WTC11 (cell line): ENCODE measurements at regions not wholly inside any gene's neighbourhood (a gene's known extent, or its start where the extent isn't known, plus 50 kb on each side); places are given as distances from the start of the nearest gene placed in this dataset.

ENCODE experiments used
- CREM ChIP-seq: sonication (generic); formaldehyde crosslinking; IDR thresholded peaks from 2 replicates; pipeline ENCODE4 v1.8.1; 2022; ENCODE audit warnings: mild to moderate bottlenecking, missing genetic modification reagents, moderate library complexity
- ELF4 ChIP-seq: sonication (generic); formaldehyde crosslinking; IDR thresholded peaks from 2 replicates; pipeline ENCODE4 v1.8.1; 2022; ENCODE audit warnings: low read depth, mild to moderate bottlenecking, moderate library complexity, missing genetic modification reagents
- GTF2I ChIP-seq: fragments of 250-450 bp; sonication (Bioruptor Pico); conservative IDR thresholded peaks from 2 replicates; pipeline ENCODE4 v1.4.0; 2021; ENCODE audit warnings: mild to moderate bottlenecking
- KAT7 ChIP-seq: sonication (generic); formaldehyde crosslinking; IDR thresholded peaks from 2 replicates; pipeline ENCODE4 v1.8.1; 2023; ENCODE audit warnings: missing genetic modification reagents, mild to moderate bottlenecking, borderline replicate concordance
- NR1H2 ChIP-seq: sonication (generic); formaldehyde crosslinking; IDR thresholded peaks from 2 replicates; pipeline ENCODE4 v1.9.0; 2021; ENCODE audit warnings: mild to moderate bottlenecking, moderate library complexity, missing genetic modification reagents
- SP1 ChIP-seq: sonication (generic); formaldehyde crosslinking; conservative IDR thresholded peaks from 2 replicates; pipeline ENCODE4 v1.8.1; 2022; ENCODE audit warnings: missing genetic modification reagents
- TEAD4 ChIP-seq: sonication (generic); formaldehyde crosslinking; IDR thresholded peaks from 2 replicates; pipeline ENCODE4 v1.8.0; 2022; ENCODE audit warnings: mild to moderate bottlenecking, missing genetic modification reagents
- TP53 ChIP-seq: sonication (generic); formaldehyde crosslinking; IDR thresholded peaks from 2 replicates; pipeline ENCODE4 v1.8.1; 2023; ENCODE audit warnings: mild to moderate bottlenecking, missing genetic modification reagents
- TF ChIP-seq, protein P1 (sequence below): fragments of 200-600 bp; IDR thresholded peaks from 2 replicates; pipeline ENCODE4 v1.8.0; 2022; ENCODE audit warnings: antibody characterized with exemption
- TF ChIP-seq, protein P2 (sequence below): sonication (generic); formaldehyde crosslinking; IDR thresholded peaks from 2 replicates; pipeline ENCODE4 v1.8.1; 2023; ENCODE audit warnings: mild to moderate bottlenecking, missing genetic modification reagents, moderate library complexity
- TF ChIP-seq, protein P3 (sequence below): sonication (generic); formaldehyde crosslinking; IDR thresholded peaks from 2 replicates; pipeline ENCODE4 v1.8.1; 2022; ENCODE audit warnings: mild to moderate bottlenecking, moderate library complexity, missing genetic modification reagents
- TF ChIP-seq, protein P4 (sequence below): sonication (generic); formaldehyde crosslinking; IDR thresholded peaks from 2 replicates; pipeline ENCODE4 v1.8.0; 2023; ENCODE audit warnings: missing genetic modification reagents
- TF ChIP-seq, protein P5 (sequence below): sonication (generic); formaldehyde crosslinking; IDR thresholded peaks from 2 replicates; pipeline ENCODE4 v1.8.1; 2022; ENCODE audit warnings: low read depth, mild to moderate bottlenecking, moderate library complexity, missing genetic modification reagents, borderline replicate concordance
- TF ChIP-seq, protein P6 (sequence below): sonication (generic); formaldehyde crosslinking; conservative IDR thresholded peaks from 2 replicates; pipeline ENCODE4 v1.8.1; 2022; ENCODE audit warnings: mild to moderate bottlenecking, missing genetic modification reagents

DNA sequence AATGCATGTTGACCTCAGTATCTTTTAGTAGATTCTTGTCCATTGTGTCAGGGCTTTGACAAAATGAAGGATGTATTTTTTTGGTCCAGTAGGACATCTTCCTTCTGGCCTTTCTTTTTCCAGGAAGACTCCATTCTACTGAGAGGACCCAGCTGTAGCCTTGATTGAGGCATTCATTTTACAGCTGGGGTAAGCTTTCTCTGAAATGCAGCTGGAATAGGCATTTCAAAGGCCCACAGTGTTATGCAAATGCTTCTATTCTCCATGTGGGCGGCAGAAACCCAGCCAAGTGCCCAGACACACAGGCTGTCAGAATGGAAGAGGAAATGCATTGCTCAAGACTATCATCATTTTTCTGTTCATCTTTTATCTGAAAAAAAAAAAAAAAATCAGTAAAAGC lies 629.0 kb upstream of the CDH8 start:
- TF ChIP-seq SP1 (no peak), CREM (CRISPR knock-in tag) (no peak), ELF4 (CRISPR knock-in tag) (no peak), GTF2I (CRISPR knock-in tag) (no peak), TEAD4 (CRISPR knock-in tag) (no peak), NR1H2 (CRISPR knock-in tag) (no peak), KAT7 (CRISPR knock-in tag) (no peak), TP53 (CRISPR knock-in tag) (no peak)
- TF ChIP-seq, protein P1, sequence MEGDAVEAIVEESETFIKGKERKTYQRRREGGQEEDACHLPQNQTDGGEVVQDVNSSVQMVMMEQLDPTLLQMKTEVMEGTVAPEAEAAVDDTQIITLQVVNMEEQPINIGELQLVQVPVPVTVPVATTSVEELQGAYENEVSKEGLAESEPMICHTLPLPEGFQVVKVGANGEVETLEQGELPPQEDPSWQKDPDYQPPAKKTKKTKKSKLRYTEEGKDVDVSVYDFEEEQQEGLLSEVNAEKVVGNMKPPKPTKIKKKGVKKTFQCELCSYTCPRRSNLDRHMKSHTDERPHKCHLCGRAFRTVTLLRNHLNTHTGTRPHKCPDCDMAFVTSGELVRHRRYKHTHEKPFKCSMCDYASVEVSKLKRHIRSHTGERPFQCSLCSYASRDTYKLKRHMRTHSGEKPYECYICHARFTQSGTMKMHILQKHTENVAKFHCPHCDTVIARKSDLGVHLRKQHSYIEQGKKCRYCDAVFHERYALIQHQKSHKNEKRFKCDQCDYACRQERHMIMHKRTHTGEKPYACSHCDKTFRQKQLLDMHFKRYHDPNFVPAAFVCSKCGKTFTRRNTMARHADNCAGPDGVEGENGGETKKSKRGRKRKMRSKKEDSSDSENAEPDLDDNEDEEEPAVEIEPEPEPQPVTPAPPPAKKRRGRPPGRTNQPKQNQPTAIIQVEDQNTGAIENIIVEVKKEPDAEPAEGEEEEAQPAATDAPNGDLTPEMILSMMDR: no peak
- TF ChIP-seq, protein P2, sequence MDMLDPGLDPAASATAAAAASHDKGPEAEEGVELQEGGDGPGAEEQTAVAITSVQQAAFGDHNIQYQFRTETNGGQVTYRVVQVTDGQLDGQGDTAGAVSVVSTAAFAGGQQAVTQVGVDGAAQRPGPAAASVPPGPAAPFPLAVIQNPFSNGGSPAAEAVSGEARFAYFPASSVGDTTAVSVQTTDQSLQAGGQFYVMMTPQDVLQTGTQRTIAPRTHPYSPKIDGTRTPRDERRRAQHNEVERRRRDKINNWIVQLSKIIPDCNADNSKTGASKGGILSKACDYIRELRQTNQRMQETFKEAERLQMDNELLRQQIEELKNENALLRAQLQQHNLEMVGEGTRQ (CRISPR knock-in tag): no peak
- TF ChIP-seq, protein P3, sequence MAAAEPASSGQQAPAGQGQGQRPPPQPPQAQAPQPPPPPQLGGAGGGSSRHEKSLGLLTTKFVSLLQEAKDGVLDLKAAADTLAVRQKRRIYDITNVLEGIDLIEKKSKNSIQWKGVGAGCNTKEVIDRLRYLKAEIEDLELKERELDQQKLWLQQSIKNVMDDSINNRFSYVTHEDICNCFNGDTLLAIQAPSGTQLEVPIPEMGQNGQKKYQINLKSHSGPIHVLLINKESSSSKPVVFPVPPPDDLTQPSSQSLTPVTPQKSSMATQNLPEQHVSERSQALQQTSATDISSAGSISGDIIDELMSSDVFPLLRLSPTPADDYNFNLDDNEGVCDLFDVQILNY (CRISPR knock-in tag): no peak
- TF ChIP-seq, protein P4, sequence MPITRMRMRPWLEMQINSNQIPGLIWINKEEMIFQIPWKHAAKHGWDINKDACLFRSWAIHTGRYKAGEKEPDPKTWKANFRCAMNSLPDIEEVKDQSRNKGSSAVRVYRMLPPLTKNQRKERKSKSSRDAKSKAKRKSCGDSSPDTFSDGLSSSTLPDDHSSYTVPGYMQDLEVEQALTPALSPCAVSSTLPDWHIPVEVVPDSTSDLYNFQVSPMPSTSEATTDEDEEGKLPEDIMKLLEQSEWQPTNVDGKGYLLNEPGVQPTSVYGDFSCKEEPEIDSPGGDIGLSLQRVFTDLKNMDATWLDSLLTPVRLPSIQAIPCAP: no peak
- TF ChIP-seq, protein P5, sequence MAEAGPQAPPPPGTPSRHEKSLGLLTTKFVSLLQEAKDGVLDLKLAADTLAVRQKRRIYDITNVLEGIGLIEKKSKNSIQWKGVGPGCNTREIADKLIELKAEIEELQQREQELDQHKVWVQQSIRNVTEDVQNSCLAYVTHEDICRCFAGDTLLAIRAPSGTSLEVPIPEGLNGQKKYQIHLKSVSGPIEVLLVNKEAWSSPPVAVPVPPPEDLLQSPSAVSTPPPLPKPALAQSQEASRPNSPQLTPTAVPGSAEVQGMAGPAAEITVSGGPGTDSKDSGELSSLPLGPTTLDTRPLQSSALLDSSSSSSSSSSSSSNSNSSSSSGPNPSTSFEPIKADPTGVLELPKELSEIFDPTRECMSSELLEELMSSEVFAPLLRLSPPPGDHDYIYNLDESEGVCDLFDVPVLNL (CRISPR knock-in tag): no peak
- TF ChIP-seq, protein P6, sequence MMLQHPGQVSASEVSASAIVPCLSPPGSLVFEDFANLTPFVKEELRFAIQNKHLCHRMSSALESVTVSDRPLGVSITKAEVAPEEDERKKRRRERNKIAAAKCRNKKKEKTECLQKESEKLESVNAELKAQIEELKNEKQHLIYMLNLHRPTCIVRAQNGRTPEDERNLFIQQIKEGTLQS (CRISPR knock-in tag): no peak
